ENCODE measurements at regions not wholly inside any gene's neighbourhood (a gene's known extent, or its start where the extent isn't known, plus 50 kb on each side); places are given as distances from the start of the nearest gene placed in this dataset.

DNA sequence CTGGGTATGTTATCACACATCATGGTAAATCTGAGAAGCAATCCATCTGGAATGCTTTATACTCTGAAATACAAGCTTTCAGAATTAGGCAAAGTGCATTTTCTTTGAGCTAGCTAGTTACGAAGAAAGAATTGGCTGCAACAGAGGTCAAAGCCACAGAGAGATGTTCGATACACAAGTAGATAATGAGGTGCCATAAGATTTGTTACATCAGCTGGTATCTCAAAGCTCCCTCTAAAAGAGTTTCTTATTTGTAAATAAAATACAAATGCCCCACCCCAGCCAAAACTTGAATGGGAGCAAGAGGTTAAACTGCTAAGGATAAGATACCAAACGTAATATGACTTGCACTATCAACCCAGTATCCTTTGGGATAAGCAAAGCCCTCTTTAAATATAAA lies 84.0 kb upstream of the SLCO3A1 start:
- DNase-seq = no peak

DNA sequence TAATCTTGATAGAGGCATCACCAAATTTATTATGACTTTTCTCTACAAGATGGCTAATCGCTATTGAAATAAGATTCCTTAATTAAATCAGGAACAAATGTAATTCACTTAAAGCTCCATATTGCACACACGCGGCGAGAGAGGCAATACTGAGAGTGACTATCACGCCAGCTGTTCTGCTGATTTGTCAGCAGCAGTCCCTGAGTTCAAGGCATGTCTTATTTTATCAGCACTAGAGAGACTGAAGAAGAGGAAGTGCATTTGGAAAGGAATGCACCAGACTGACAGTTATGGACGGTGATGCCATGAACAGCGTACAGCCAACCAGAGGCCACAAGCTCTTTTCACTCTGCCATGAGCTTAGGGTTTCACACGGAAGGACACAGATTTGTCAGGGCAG lies 83.6 kb upstream of the SLCO3A1 start:
- no peak for DNase-seq

DNA sequence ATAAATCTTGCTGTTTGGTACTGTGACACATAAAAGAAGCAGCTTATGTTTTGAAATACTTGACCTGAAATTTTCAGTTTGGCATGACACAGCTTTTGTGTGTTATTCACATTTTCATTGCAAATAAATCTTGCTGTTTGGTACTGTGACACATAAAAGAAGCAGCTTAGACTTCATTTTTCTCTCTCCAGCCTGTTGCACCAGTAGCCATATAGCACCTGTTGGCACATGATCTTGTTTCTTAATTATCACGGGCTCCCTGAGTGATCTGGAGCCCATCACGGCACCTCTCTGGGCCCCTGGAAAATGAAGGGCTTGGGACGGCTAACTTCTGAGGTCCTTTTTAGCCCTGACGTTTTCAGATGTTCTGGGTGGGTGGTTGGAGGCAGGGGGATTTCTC lies 77.4 kb upstream of the SLCO3A1 start:
- DNase-seq = no peak

DNA sequence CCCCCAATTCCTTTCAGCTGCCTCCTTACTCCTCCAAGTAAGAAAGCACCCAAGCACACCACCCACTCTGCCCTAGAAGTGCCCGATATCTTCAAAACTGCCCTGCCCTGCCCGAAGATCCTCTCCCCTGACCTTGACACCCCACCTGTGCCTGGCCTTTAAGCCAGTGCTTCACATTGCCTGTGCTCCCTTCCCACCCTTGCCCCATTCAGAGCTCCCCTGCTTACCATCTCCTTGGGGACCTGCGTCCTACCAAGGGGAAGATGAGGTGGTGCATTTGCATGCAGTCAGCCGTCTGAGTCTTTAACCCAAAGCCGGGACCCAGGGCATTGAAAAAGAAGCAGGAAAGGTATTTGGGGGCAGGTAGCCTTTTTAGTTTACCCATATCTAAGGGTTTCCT lies 73.5 kb upstream of the SLCO3A1 start:
- DNase-seq = no peak

DNA sequence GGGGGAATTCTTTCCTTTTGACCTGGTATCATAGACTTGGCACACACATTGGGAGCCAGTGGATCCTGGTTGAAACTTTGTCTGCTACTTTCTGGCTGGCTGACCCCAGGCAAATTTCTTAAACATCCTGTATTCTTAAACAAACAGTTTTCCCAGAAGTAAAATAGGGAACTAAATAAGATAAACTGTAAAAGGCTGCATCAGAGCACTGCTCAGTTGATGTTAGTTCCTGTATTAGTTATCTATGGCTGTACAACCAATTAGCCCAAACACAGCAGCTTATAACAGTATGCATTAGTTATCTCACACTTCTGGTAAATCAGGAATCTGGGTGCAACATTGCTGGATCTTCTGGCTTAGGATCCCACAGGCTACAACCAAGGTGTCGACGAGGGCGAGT lies 73.1 kb upstream of the SLCO3A1 start:
- DNase-seq = peak; percentile 53

DNA sequence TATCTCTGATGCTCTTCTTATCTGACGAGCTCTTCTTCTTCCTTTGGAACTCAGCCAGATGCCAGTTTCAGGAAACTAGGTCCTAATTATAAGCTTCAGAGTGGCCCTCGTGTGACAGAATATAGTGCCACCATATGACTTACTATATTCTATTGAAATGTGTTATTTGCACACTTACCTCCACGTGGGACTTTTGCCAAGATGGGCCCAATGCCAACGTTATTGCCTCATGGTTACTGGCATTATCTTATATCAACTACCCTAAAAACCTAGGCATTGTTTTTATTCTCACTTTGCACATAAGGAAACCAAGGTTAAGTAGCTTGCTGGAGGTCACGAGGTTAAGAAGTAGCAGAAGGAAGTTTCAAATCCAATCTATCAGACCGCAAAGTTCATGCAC lies 71.3 kb upstream of the SLCO3A1 start:
- peak; percentile 25 for DNase-seq

DNA sequence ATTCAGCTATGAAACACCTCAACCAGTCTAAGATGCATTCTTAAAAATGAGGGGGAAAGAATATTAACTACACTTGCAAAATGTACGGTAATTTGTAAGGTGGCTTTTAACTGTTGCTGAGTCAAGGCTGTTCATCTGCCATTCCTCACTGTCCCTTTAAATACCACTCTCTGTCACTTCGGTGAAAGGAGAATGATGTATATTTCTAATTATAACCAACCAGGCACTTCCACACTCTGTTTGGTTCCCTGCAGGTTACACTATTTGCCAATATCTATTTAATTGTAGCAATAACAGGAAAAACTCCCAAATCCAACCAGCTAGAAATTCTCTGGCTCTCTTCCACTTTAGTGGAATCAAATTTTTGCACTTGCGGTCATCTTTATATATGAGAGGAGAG lies 70.5 kb upstream of the SLCO3A1 start:
- DNase-seq = no peak

DNA sequence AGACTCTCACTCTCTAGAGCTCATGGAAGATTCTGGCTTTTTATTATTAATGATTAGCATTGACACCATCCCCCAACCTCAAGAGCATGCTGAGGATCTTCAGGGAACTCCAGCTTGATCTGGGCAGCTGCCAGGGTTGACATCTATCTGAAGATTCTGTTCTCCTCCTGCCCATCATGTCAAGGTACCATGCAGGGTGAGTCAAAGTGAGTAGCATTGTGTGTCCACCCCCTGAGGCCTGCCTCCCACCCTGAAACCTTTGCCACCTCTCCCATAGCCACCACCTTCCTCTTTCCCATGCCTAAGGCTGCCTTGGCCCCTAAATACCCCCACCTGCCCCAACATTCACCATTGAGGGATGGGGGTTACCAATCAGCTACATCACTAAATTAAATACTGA lies 70.1 kb upstream of the SLCO3A1 start:
- DNase-seq = no peak

DNA sequence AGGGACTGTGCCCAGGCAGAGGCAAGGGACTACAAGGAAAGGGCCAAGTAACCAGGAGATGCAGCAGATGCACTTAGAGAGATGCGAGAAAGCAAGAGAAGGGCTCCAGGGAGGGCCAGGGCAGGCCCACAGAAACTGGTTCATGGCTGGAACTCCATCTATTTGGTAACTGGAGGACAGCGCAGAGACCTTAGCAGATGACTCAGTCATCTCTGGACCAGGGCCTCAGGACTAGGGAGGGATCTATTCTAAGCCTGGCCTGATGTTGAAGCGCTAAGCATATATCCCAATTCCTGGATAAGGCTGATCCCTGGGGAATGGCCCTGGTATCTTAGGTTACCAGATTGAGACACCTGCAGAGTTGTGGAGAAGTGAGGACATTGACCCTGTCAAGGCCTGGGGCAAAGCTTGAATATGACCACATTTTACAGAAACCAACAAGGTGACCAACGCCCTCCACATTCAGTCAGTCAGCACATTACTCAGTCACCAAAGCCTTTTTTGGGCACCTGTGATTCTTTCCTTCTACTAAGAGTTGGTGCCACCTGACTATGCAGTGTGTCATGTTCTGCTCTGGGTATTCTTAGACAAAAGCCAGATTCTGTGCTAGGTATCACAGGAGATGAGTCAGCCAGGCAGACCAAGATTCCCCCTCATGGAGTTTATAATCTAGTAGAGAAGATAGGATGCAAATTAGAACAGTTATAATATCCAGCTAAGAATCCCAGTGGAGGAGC lies 68.4 kb upstream of the SLCO3A1 start:
- no peak for DNase-seq

DNA sequence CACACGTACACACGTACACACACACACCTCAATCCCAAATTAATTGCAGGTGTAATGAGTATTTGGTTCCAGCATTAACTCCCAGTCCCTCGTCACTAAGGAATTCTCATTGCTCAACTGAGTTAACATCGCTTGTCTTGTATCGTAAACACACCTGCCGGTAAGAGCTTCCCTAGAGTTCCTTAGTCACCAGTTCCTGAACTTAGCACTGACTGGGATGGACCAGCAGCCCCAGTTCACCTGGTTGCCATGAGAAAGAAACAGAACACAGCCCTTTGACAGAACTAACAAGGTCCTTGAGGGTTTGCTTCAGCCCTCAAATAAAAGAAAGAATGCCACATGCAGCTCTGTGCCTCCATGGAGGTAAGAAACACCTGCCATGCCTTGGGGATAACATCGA lies 66.3 kb upstream of the SLCO3A1 start:
- no peak for DNase-seq

DNA sequence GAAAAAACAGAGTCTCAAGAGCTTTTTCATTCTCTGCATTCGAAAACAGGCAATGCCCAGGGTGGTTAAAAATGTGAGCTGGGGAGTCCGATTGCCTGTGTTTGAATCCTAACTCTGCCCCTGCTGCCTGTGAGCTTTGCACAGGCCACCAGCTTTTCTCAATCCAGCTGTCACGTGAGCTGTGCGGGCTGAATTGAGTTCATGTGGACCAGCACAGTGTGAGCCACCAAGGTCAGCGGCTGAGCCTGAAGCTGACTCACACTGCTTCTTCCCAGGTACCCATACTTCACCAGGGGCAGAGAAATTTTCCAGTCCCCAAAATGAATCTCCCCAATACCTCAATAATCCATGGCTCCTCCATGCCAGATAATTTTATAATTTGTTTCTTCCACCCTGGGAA lies 64.4 kb upstream of the SLCO3A1 start:
- DNase-seq = no peak

DNA sequence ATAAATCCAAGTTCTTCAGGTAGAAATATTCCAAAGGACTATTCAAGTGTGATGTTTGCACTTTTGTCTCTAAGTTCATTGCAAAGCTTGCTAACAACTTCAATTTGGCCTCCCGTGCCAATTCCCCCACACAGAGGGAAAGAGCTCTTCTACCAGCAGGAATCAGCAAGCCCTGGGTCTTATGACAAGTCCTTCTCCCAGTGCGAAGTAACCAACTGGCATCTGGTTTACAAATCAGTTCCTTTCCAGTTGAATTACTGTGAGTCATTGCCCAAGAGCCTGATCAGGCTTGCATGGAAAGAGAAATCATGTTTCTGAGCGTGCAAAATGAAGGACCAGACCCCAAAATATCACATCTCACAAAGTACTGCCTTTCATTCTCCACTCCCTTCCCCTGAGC lies 62.7 kb upstream of the SLCO3A1 start:
- DNase-seq = no peak

DNA sequence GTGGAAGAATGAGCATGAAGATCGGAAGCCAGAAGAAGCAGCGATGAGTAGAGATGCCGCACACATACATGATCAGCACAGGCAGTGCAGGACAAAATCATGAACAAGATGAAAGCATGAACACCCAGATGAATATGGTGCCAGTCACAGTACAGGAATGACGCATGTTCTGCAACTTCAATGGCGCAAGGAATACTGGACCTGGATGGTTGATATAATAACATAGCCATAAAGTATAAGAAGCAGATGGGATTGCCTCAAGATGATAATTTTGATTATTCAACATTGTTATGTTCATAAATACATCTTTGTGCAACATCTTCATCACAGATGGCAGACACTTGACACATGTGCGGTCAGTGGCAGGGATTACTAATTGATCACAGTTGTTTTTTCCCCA lies 59.7 kb upstream of the SLCO3A1 start:
- DNase-seq = no peak

DNA sequence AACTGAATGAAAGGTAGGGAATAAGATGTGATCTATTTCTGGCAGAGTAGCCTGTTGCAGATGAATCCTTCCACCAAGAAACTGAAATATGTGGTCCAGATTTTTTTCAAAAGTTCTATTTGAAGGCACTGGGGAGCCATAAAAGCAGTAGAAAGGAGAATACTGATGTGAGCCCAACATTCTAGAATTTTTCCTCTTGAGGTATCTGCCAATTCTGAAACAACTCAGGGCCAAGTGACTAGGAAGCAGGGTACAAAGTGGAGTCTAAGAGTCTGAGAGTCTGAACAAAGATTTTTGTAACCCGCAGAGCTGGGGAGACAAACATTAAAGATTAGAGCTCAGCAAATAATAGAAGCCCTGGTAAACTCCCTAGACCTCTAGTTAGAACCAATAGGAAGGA lies 58.3 kb upstream of the SLCO3A1 start:
- no peak for DNase-seq

DNA sequence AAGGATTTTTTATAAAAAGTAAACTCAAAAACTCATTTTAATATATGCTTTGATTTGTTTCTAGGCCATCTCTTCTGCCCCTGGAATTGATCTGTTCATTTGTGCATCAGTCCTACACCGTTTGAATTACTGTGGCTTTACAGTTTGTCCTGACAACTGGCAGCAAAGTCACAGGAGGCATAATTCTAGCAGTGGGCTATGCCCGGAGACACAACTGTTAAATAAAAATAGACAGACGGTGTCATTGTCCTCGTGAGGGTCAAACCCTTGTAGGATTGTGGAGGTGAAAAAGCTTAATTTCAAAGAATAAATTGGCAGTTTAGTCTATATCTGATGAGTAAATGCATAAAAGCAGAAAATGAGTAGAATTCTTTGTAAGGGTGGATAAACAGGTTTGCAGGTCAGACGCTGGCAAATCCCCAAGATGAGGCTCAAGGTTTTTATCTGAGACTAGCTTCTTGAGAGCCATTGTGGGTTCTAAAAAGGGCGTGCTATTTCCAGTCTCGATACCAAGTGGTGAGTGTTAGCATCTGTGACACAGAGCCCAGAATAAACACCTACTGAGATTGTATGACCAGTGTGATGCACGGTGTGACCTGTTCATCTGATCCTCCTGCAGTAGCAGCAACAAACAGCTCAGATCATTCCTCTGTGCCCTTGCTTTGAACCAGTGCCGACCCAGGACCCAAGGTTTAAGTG lies 51.5 kb upstream of the SLCO3A1 start:
- no peak for DNase-seq

DNA sequence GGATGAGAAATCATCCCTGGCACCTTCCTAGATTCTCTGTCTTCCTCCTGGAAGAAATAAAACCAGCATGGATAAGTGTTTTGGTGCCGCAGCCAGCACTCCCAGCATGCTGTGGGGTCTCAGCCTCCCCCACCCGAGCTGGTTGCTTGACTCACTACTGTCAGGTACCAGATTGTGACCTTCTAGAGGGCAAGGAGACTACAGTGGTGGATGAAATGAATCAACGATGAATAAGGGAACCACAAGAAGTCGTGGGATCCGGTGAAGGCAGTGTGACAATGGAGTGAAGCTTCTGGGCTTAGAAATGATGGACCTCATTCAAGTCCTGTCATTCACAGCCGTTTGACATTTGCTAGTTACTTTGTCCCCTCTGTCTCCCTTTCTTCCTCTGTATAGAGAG lies 50.2 kb upstream of the SLCO3A1 start:
- no peak for DNase-seq
